SK-N-SH (cell line): ENCODE measurements at regions not wholly inside any gene's neighbourhood (a gene's known extent, or its start where the extent isn't known, plus 50 kb on each side); places are given as distances from the start of the nearest gene placed in this dataset.

Experiments used
- CTCF ChIA-PET: fragments of 300-600, 350-600 bp; formaldehyde crosslinking; extraction: SDS; loops from one replicate; lab custom pipeline; 2021; lab: Yijun Ruan, JAX
- POLR2A ChIA-PET: fragments of 350-600 bp; sonication (Branson Sonifier 250); formaldehyde crosslinking; extraction: SDS; loops from one replicate; lab custom pipeline; 2020; ENCODE audit warnings: antibody characterized with exemption, inconsistent platforms; lab: Yijun Ruan, JAX
- DNase-seq: peaks from one replicate; pipeline ENCODE4 v3.0.0; 2012
- H2AFZ ChIP-seq: fragments of 200-600 bp; sonication (generic); 2 replicates; pipeline ENCODE4 v1.8.1; 2016; ENCODE audit warnings: antibody characterized with exemption, mild to moderate bottlenecking, low read depth
- H3F3A ChIP-seq: fragments of 200-600 bp; sonication (generic); replicated peaks from 2 replicates; pipeline ENCODE3; 2016; ENCODE audit warnings: antibody characterized with exemption, mild to moderate bottlenecking; ENCODE audit not compliant: insufficient read depth
- H3K27ac ChIP-seq, 2 experiments: fragments of 200-500 bp in 1 of 2; fragments of 200-600 bp in 1 of 2; sonication (Bioruptor generic) in 1 of 2; sonication (generic), shearing (Covaris generic) in 1 of 2; 2 replicates each; pipeline versions ENCODE4 v1.5.1 to v1.6.1; 2014 to 2016; ENCODE audit warnings: low read depth in 2 of 2, inconsistent platforms in 1 of 2, low read length in 1 of 2, mild to moderate bottlenecking in 1 of 2, mixed read lengths in 1 of 2
- H3K27me3 ChIP-seq: fragments of 200-600 bp; sonication (generic), shearing (Covaris generic); 2 replicates; pipeline ENCODE4 v1.6.1; 2016; ENCODE audit warnings: mixed run types; ENCODE audit not compliant: insufficient read depth
- H3K36me3 ChIP-seq, 2 experiments: fragments of 200-500 bp in 1 of 2; fragments of 200-600 bp in 1 of 2; sonication (Bioruptor generic) in 1 of 2; sonication (generic) in 1 of 2; replicated peaks in 1 of 2; 2 replicates each; pipeline versions ENCODE3 to v1.5.1; 2014 to 2016; ENCODE audit warnings: low read length in 1 of 2, mild to moderate bottlenecking in 1 of 2; ENCODE audit not compliant: insufficient read depth in 2 of 2, control insufficient read depth in 1 of 2
- H3K4me1 ChIP-seq, 2 experiments: fragments of 200-500 bp in 1 of 2; fragments of 200-600 bp in 1 of 2; sonication (Bioruptor generic) in 1 of 2; sonication (generic), shearing (Covaris generic) in 1 of 2; 2 replicates each; pipeline versions ENCODE4 v1.5.1 to v1.6.1; 2014 to 2016; ENCODE audit warnings: low read depth in 1 of 2, low read length in 1 of 2, mixed run types in 1 of 2; ENCODE audit not compliant: insufficient read depth in 2 of 2, control insufficient read depth in 1 of 2
- H3K4me2 ChIP-seq: fragments of 200-600 bp; sonication (generic), shearing (Covaris generic); 2 replicates; pipeline ENCODE4 v1.6.1; 2017; ENCODE audit warnings: mixed run types
- H3K4me3 ChIP-seq, 2 experiments: fragments of 200-500 bp in 1 of 2; fragments of 200-600 bp in 1 of 2; sonication (Bioruptor generic) in 1 of 2; sonication (generic), shearing (Covaris generic) in 1 of 2; 2 replicates each; pipeline versions ENCODE4 v1.5.1 to v1.8.1; 2014 to 2016; ENCODE audit warnings: low read depth in 2 of 2, inconsistent platforms in 1 of 2, low read length in 1 of 2, mild to moderate bottlenecking in 1 of 2, mixed read lengths in 1 of 2, moderate library complexity in 1 of 2
- H3K79me2 ChIP-seq: fragments of 200-600 bp; sonication (generic); 2 replicates; pipeline ENCODE4 v1.8.1; 2017; ENCODE audit warnings: mild to moderate bottlenecking; ENCODE audit not compliant: insufficient read depth
- H3K9ac ChIP-seq: fragments of 200-600 bp; sonication (generic); 2 replicates; pipeline ENCODE4 v1.6.1; 2017; ENCODE audit warnings: mixed run types
- H3K9me2 ChIP-seq: fragments of 200-600 bp; sonication (generic); 2 replicates; pipeline ENCODE4 v1.6.1; 2017; ENCODE audit warnings: mixed run types
- H3K9me3 ChIP-seq: fragments of 200-600 bp; sonication (generic); 2 replicates; pipeline ENCODE4 v1.6.1; 2017; ENCODE audit warnings: mixed run types, mild to moderate bottlenecking, moderate library complexity
- H4K20me1 ChIP-seq: fragments of 200-600 bp; sonication (generic); 2 replicates; pipeline ENCODE4 v1.6.1; 2017; ENCODE audit warnings: mild to moderate bottlenecking, mixed run types; ENCODE audit not compliant: insufficient read depth
- CHD2 ChIP-seq: fragments of 150-350 bp; IDR thresholded peaks from 2 replicates; pipeline ENCODE4 v1.6.1; 2018; ENCODE audit warnings: low read length; ENCODE audit not compliant: partially characterized antibody
- EP300 ChIP-seq, 2 experiments: IDR thresholded peaks; 2 replicates each; pipeline versions ENCODE4 v1.4.0 to v1.6.1; 2012; ENCODE audit warnings: borderline replicate concordance in 1 of 2, low read depth in 1 of 2, low read length in 1 of 2
- EZH2phosphoT487 ChIP-seq: fragments of 200-600 bp; sonication (generic); IDR thresholded peaks from 2 replicates; pipeline ENCODE4 v1.6.1; 2017; ENCODE audit warnings: low read depth, mixed run types, mild to moderate bottlenecking, antibody characterized with exemption, moderate library complexity, borderline replicate concordance
- FOSL2 ChIP-seq: IDR thresholded peaks from 2 replicates; pipeline ENCODE4 v1.4.0; 2012; ENCODE audit warnings: low read depth, mild to moderate bottlenecking, moderate library complexity, borderline replicate concordance
- FOXM1 ChIP-seq: IDR thresholded peaks from 2 replicates; pipeline ENCODE4 v1.4.0; 2012; ENCODE audit warnings: low read depth, mild to moderate bottlenecking
- GATA2 ChIP-seq: sonication (generic); formaldehyde crosslinking; IDR thresholded peaks from 2 replicates; pipeline ENCODE4 v1.5.0; 2020; ENCODE audit warnings: mild to moderate bottlenecking, missing genetic modification reagents
- JUND ChIP-seq: IDR thresholded peaks from 2 replicates; pipeline ENCODE4 v1.4.0; 2012
- NFIC ChIP-seq: IDR thresholded peaks from 2 replicates; pipeline ENCODE4 v1.4.0; 2012; ENCODE audit warnings: borderline replicate concordance
- NRF1 ChIP-seq: IDR thresholded peaks from 2 replicates; pipeline ENCODE4 v1.6.1; 2012; ENCODE audit warnings: low read depth, mild to moderate bottlenecking, low read length
- PBX3 ChIP-seq: IDR thresholded peaks from 2 replicates; pipeline ENCODE4; 2012
- POLR2AphosphoS5 ChIP-seq: IDR thresholded peaks from 2 replicates; pipeline ENCODE4 v1.6.1; 2012; ENCODE audit warnings: low read depth, low read length
- RAD21 ChIP-seq: IDR thresholded peaks from 2 replicates; pipeline ENCODE4 v1.6.1; 2012; ENCODE audit warnings: mild to moderate bottlenecking, low read length
- RCOR1 ChIP-seq: fragments of 150-350 bp; IDR thresholded peaks from 2 replicates; pipeline ENCODE4 v1.6.1; 2017; ENCODE audit warnings: antibody characterized with exemption, low read length
- REST ChIP-seq: IDR thresholded peaks from 2 replicates; pipeline ENCODE4 v1.6.1; 2012; ENCODE audit warnings: mild to moderate bottlenecking, low read depth, low read length, moderate library complexity
- TAF1 ChIP-seq: IDR thresholded peaks from 2 replicates; pipeline ENCODE4 v1.6.1; 2012; ENCODE audit warnings: low read depth, mild to moderate bottlenecking, low read length, moderate library complexity, borderline replicate concordance
- TCF12 ChIP-seq: IDR thresholded peaks from 2 replicates; pipeline ENCODE4 v1.4.0; 2012
- USF2 ChIP-seq: fragments of 150-350 bp; IDR thresholded peaks from 2 replicates; pipeline ENCODE4 v1.6.1; 2017; ENCODE audit warnings: antibody characterized with exemption, low read length, low read depth, borderline replicate concordance
- WGBS: methylation state at CpG from one replicate; pipeline ENCODE4 v1.1.6; 2017; ENCODE audit warnings: low lambda C conversion rate; 5-methylcytosine and 5-hydroxymethylcytosine counted together
- TF ChIP-seq, protein P1 (sequence below): fragments of 150-350 bp; IDR thresholded peaks from 2 replicates; pipeline ENCODE4 v1.6.1; 2016; ENCODE audit warnings: mild to moderate bottlenecking, low read depth, low read length

- peaks cover 4 to 8% of the 10 kb centered on the region in 2 experiments; a peak in 3 of 4 replicates for H3K4me1 ChIP-seq
- WGBS: 76% methylated on average over 6 of the region's 6 CpGs
- no peak for TF ChIP-seq CHD2
- TF ChIP-seq TCF12: no peak
- TF ChIP-seq JUND: no peak
- TF ChIP-seq EZH2phosphoT487: no peak
These were observed 381.6 kb upstream of the TRIB2 start for GRCh38 chr2:12335131-12335530.

GRCh38 chr2:12335995-12336394, 380.7 kb upstream of the TRIB2 start:
- no peak for TF ChIP-seq EP300 (IDR thresholded peaks at IDR 0.05; ENCODE audit: borderline replicate concordance in 1 of 2, low read depth in 1 of 2, low read length in 1 of 2)
- TF ChIP-seq JUND: no peak
- no peak for TF ChIP-seq NFIC
- no peak for TF ChIP-seq REST
- TF ChIP-seq GATA2 (CRISPR knock-in tag): no peak
- no peak for TF ChIP-seq TAF1
- TF ChIP-seq, protein P1, sequence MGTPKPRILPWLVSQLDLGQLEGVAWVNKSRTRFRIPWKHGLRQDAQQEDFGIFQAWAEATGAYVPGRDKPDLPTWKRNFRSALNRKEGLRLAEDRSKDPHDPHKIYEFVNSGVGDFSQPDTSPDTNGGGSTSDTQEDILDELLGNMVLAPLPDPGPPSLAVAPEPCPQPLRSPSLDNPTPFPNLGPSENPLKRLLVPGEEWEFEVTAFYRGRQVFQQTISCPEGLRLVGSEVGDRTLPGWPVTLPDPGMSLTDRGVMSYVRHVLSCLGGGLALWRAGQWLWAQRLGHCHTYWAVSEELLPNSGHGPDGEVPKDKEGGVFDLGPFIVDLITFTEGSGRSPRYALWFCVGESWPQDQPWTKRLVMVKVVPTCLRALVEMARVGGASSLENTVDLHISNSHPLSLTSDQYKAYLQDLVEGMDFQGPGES: no peak
- no peak for TF ChIP-seq PBX3
- no peak for TF ChIP-seq NRF1
- TF ChIP-seq CHD2: no peak
- no peak for TF ChIP-seq RCOR1
- no peak for TF ChIP-seq RAD21
- TF ChIP-seq POLR2AphosphoS5: no peak
- TF ChIP-seq FOXM1: no peak
- TF ChIP-seq FOSL2: no peak
- no peak for TF ChIP-seq USF2
- no peaks in the 10 kb centered on the region for H3K27me3 ChIP-seq
- ChIA-PET POLR2A (no interaction called here), CTCF (no interaction called here)
- H3K36me3 ChIP-seq: no peaks in the 10 kb centered on the region
- DNase-seq: no peak
- no peak overlapping the region for H3K4me2 ChIP-seq
- H3K4me3 ChIP-seq: no peak overlapping the region
- H4K20me1 ChIP-seq: no peaks in the 10 kb centered on the region
- no peaks in the 10 kb centered on the region for H3K79me2 ChIP-seq
- no peak overlapping the region for H3K27ac ChIP-seq
- peaks cover 2 to 4% of the 10 kb centered on the region in 2 experiments; a peak in 2 of 4 replicates for H3K4me1 ChIP-seq
- H3K9me2 ChIP-seq: no peaks in the 10 kb centered on the region
- H2AFZ ChIP-seq: no peak overlapping the region
- WGBS: 55% methylated on average over 2 of the region's 2 CpGs
- no peaks in the 10 kb centered on the region for H3F3A ChIP-seq
- no peak overlapping the region for H3K9ac ChIP-seq
- no peaks in the 10 kb centered on the region for H3K9me3 ChIP-seq

More at GRCh38 chr2:12335131-12335530, 381.6 kb upstream of the TRIB2 start:
- H3K27ac ChIP-seq: no peak overlapping the region
- H3K9me3 ChIP-seq: no peaks in the 10 kb centered on the region
- H3K9ac ChIP-seq: no peak overlapping the region
- no peak overlapping the region for H3K4me2 ChIP-seq
- H3K79me2 ChIP-seq: no peaks in the 10 kb centered on the region
- no peaks in the 10 kb centered on the region for H3K36me3 ChIP-seq
- no peaks in the 10 kb centered on the region for H3F3A ChIP-seq
- H4K20me1 ChIP-seq: no peaks in the 10 kb centered on the region
- CTCF ChIA-PET: interaction anchor here (1.0 kb wide), 1 partner anchor 382 kb away, joined by 4 read pairs; the partner anchor contains the start of gene TRIB2
- H3K9me2 ChIP-seq: no peaks in the 10 kb centered on the region
- no peak overlapping the region for H3K4me3 ChIP-seq
- DNase-seq: no peak
- POLR2A ChIA-PET: no interaction called here
- H2AFZ ChIP-seq: no peak overlapping the region
- no peaks in the 10 kb centered on the region for H3K27me3 ChIP-seq
